PC-3 (cell line): ENCODE measurements at regions not wholly inside any gene's neighbourhood (a gene's known extent, or its start where the extent isn't known, plus 50 kb on each side); places are given as distances from the start of the nearest gene placed in this dataset.

Experiments
- ATAC-seq: fragments of 200-7000 bp; cut with Tn5 transposase; 2 replicates; pipeline ENCODE4 v1.9.1; 2020; ENCODE audit warnings: mild to moderate bottlenecking, moderate library complexity
- BruUV-seq: library from RNA; stranded (reverse); fragments of 400-500 nt; replicated peaks from 2 replicates; lab custom pipeline; 2021; lab: Mats Ljungman, UMichigan
- CTCF ChIA-PET: fragments of 300-600 bp; sonication (Branson Sonifier 250); formaldehyde crosslinking; loops from one replicate; lab custom pipeline; 2022; ENCODE audit warnings: antibody characterized with exemption; lab: Charles Lee
- POLR2A ChIA-PET: fragments of 300-600 bp; sonication (Branson Sonifier 250); formaldehyde crosslinking; loops from one replicate; lab custom pipeline; 2022; ENCODE audit warnings: antibody characterized with exemption; ENCODE audit not compliant: unreplicated experiment; lab: Charles Lee
- DNase-seq: peaks from one replicate; pipeline ENCODE4 v3.0.0-alpha.2; 2015
- H2AFZ ChIP-seq: fragments of 300-600 bp; sonication (generic); 2 replicates; pipeline ENCODE4 v1.6.0; 2016; ENCODE audit warnings: antibody characterized with exemption, low read length
- H3F3A ChIP-seq: fragments of 300-600 bp; sonication (generic); one replicate; pipeline ENCODE4 v1.6.0; 2017; ENCODE audit warnings: antibody characterized with exemption, low read length, control low read depth, mild to moderate bottlenecking; ENCODE audit not compliant: unreplicated experiment
- H3K27ac ChIP-seq: fragments of 300-600 bp; sonication (generic); 2 replicates; pipeline ENCODE4 v1.5.1; 2016; ENCODE audit warnings: mild to moderate bottlenecking, low read length
- H3K27me3 ChIP-seq: fragments of 300-600 bp; sonication (generic); 2 replicates; pipeline ENCODE4 v1.6.1; 2016; ENCODE audit warnings: low read length, mixed read lengths
- H3K36me3 ChIP-seq: fragments of 300-600 bp; sonication (generic); 2 replicates; pipeline ENCODE4 v1.6.1; 2016; ENCODE audit warnings: low read depth, mixed run types, low read length, mixed read lengths
- H3K4me1 ChIP-seq: fragments of 300-600 bp; sonication (generic); 2 replicates; pipeline ENCODE4 v1.5.1; 2016; ENCODE audit warnings: low read length; ENCODE audit not compliant: insufficient read depth
- H3K4me2 ChIP-seq: fragments of 300-600 bp; sonication (generic); 2 replicates; pipeline ENCODE4 v1.6.0; 2016; ENCODE audit warnings: low read length
- H3K4me3 ChIP-seq: fragments of 300-600 bp; sonication (generic); 2 replicates; pipeline ENCODE4 v1.5.1; 2016; ENCODE audit warnings: mild to moderate bottlenecking, low read length, mixed read lengths
- H3K79me2 ChIP-seq: fragments of 300-600 bp; sonication (generic); 2 replicates; pipeline ENCODE4 v1.6.1; 2017; ENCODE audit warnings: low read length, mixed read lengths
- H3K9ac ChIP-seq: fragments of 300-600 bp; sonication (generic); 2 replicates; pipeline ENCODE4 v1.6.0; 2016; ENCODE audit warnings: mild to moderate bottlenecking, low read length
- H3K9me2 ChIP-seq: fragments of 300-600 bp; sonication (generic); replicated peaks from 2 replicates; pipeline ENCODE4 v1.6.1; 2016; ENCODE audit warnings: mixed run types, low read length, mixed read lengths
- H3K9me3 ChIP-seq: fragments of 300-600 bp; sonication (generic); 2 replicates; pipeline ENCODE4 v1.6.1; 2016; ENCODE audit warnings: low read length, mixed read lengths
- H4K20me1 ChIP-seq: fragments of 300-600 bp; sonication (generic); 2 replicates; pipeline ENCODE4 v1.6.1; 2016; ENCODE audit warnings: low read length, mixed read lengths
- CTCF ChIP-seq: fragments of 300-600 bp; sonication (generic); conservative IDR thresholded peaks from 2 replicates; pipeline ENCODE4 v1.5.1; 2017; ENCODE audit warnings: antibody characterized with exemption, low read depth, mild to moderate bottlenecking, low read length
- EZH2 ChIP-seq: fragments of 300-600 bp; sonication (generic); IDR thresholded peaks from one replicate; pipeline ENCODE4 v1.6.1; 2017; ENCODE audit warnings: antibody characterized with exemption, mild to moderate bottlenecking, low read length; ENCODE audit not compliant: unreplicated experiment
- EZH2phosphoT487 ChIP-seq: fragments of 300-600 bp; sonication (generic); IDR thresholded peaks from 2 replicates; pipeline ENCODE4 v1.6.1; 2018; ENCODE audit warnings: mild to moderate bottlenecking, antibody characterized with exemption, low read length, borderline replicate concordance
- intact Hi-C: fragments of 100-400 bp; cut with micrococcal nuclease; formaldehyde crosslinking; loops from 2 replicates; pipeline ENCODE4 v1.9.0; 2023

- POLR2A ChIA-PET: no interaction called here
- H3K9ac ChIP-seq: no peak overlapping the region
- H3K27me3 ChIP-seq: no peaks in the 10 kb centered on the region
- H3K27ac ChIP-seq: no peak overlapping the region
- H3K79me2 ChIP-seq: no peaks in the 10 kb centered on the region
- ATAC-seq (no peak), DNase-seq (no peak)
- no peak overlapping the region for H3K4me2 ChIP-seq
- H2AFZ ChIP-seq: no peak overlapping the region
- 0 out of 2 replicates have a peak, but pooled peaks cover 15% of the 10 kb centered on the region for H3K9me3 ChIP-seq
- H3K4me1 ChIP-seq: no peaks in the 10 kb centered on the region
- H3K9me2 ChIP-seq: no peaks in the 10 kb centered on the region
- TF ChIP-seq EZH2: no peak
- no peak for TF ChIP-seq CTCF
- TF ChIP-seq EZH2phosphoT487: no peak
- no peaks in the 10 kb centered on the region for H3F3A ChIP-seq
- no TSS peak for BruUV-seq
- CTCF ChIA-PET: no interaction called here
- H3K4me3 ChIP-seq: no peak overlapping the region
- intact Hi-C loops: no loop called here
- H3K36me3 ChIP-seq: no peaks in the 10 kb centered on the region
- H4K20me1 ChIP-seq: no peaks in the 10 kb centered on the region
Measured at GRCh38 chr2:49715597-49715996, 561.3 kb upstream of the FSHR start.

- POLR2A ChIA-PET: no interaction called here
- no peaks in the 10 kb centered on the region for H3F3A ChIP-seq
- H3K4me3 ChIP-seq: no peak overlapping the region
- no peak overlapping the region for H2AFZ ChIP-seq
- no peaks in the 10 kb centered on the region for H3K36me3 ChIP-seq
- intact Hi-C loops: no loop called here
- no TSS peak for BruUV-seq
- CTCF ChIA-PET: no interaction called here
- H3K9me3 ChIP-seq: 0 out of 2 replicates have a peak, but pooled peaks cover 8% of the 10 kb centered on the region
- no peak for DNase-seq
- H3K9ac ChIP-seq: no peak overlapping the region
- H3K9me2 ChIP-seq: no peaks in the 10 kb centered on the region
- H3K4me2 ChIP-seq: no peak overlapping the region
- no peaks in the 10 kb centered on the region for H3K4me1 ChIP-seq
- TF ChIP-seq EZH2phosphoT487: no peak
- TF ChIP-seq EZH2: no peak
- TF ChIP-seq CTCF: no peak
- no peak overlapping the region for H3K27ac ChIP-seq
- H3K27me3 ChIP-seq: no peaks in the 10 kb centered on the region
- H3K79me2 ChIP-seq: no peaks in the 10 kb centered on the region
- no peaks in the 10 kb centered on the region for H4K20me1 ChIP-seq
- no peak for ATAC-seq
Measured at GRCh38 chr2:49714454-49714853, 560.1 kb upstream of the FSHR start.

- Histone ChIP-seq H4K20me1 (no peaks in the 10 kb centered on the region), H3F3A (no peaks in the 10 kb centered on the region), H3K79me2 (no peaks in the 10 kb centered on the region), H3K9me3 (0 out of 2 replicates have a peak, but pooled peaks cover 3% of the 10 kb centered on the region), H2AFZ (no peak overlapping the region), H3K4me3 (no peak overlapping the region), H3K4me2 (no peak overlapping the region), H3K27ac (no peak overlapping the region), H3K36me3 (no peaks in the 10 kb centered on the region), H3K27me3 (no peaks in the 10 kb centered on the region), H3K9me2 (no peaks in the 10 kb centered on the region), H3K9ac (no peak overlapping the region), H3K4me1 (no peaks in the 10 kb centered on the region)
- POLR2A ChIA-PET: no interaction called here
- BruUV-seq: no TSS peak
- ATAC-seq: no peak
- no peak for TF ChIP-seq CTCF
- TF ChIP-seq EZH2: no peak
- TF ChIP-seq EZH2phosphoT487: no peak
- no peak for DNase-seq
- CTCF ChIA-PET: no interaction called here
- intact Hi-C loops: no loop called here
Measured at GRCh38 chr2:49702740-49703139, 548.4 kb upstream of the FSHR start.
